ENCODE measurements at regions not wholly inside any gene's neighbourhood (a gene's known extent, or its start where the extent isn't known, plus 50 kb on each side); places are given as distances from the start of the nearest gene placed in this dataset.

DNA sequence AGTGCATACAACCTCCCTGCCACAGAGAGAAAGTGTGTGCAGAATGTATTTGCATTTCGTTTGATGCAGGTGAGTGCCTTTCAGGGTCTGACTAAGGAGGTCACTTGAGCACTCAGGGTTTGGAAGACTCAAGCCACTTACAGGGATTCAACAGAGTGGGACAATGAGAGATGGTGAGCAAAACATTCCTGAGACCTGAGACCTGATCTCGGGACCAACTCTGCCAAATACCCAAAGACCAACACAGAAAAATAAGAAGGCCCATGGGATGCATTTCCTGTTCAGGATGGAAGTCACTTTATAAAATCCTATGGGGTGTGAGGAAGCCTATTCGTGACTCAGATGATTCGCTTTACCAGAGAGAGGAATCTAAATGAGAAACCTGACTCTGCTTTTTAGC lies 65.2 kb upstream of the LARGE1 start:
- FAIRE-seq, result no peak
- TF ChIP-seq MAX (IDR thresholded peaks at IDR 0.05) (no peak), ZNF302 (CRISPR knock-in tag; IDR thresholded peaks at IDR 0.05) (no peak), SREBF2 (IDR thresholded peaks at IDR 0.05) (no peak), POLR2AphosphoS2 (conservative IDR thresholded peaks at IDR 0.05; ENCODE audit: low read length) (no peak), RAD21 (conservative IDR thresholded peaks at IDR 0.05 in 1 of 2, IDR thresholded peaks at IDR 0.05 in 1 of 2) (no peak), JUNB (IDR thresholded peaks at IDR 0.05) (no peak), EHF (CRISPR knock-in tag; IDR thresholded peaks at IDR 0.05) (no peak), CEBPB (IDR thresholded peaks at IDR 0.05) (no peak), CTCF (IDR thresholded peaks at IDR 0.05) (no peak), KDM1A (IDR thresholded peaks at IDR 0.05; ENCODE audit: low read depth) (no peak), E2F6 (IDR thresholded peaks at IDR 0.05; ENCODE audit: borderline replicate concordance, low read depth) (no peak), REST (IDR thresholded peaks at IDR 0.05) (no peak), HDAC2 (IDR thresholded peaks at IDR 0.05) (no peak), JUN (IDR thresholded peaks at IDR 0.05) (no peak), BHLHE40 (IDR thresholded peaks at IDR 0.05; ENCODE audit: low read depth, low read length) (no peak), HOXB13 (CRISPR knock-in tag; IDR thresholded peaks at IDR 0.05; ENCODE audit: low read depth) (no peak), EHMT2 (IDR thresholded peaks at IDR 0.05; ENCODE audit: low read depth) (no peak), FOSL2 (IDR thresholded peaks at IDR 0.05) (no peak), FOSL2 (CRISPR knock-in tag; IDR thresholded peaks at IDR 0.05) (no peak)
- TF ChIP-seq, protein P1, sequence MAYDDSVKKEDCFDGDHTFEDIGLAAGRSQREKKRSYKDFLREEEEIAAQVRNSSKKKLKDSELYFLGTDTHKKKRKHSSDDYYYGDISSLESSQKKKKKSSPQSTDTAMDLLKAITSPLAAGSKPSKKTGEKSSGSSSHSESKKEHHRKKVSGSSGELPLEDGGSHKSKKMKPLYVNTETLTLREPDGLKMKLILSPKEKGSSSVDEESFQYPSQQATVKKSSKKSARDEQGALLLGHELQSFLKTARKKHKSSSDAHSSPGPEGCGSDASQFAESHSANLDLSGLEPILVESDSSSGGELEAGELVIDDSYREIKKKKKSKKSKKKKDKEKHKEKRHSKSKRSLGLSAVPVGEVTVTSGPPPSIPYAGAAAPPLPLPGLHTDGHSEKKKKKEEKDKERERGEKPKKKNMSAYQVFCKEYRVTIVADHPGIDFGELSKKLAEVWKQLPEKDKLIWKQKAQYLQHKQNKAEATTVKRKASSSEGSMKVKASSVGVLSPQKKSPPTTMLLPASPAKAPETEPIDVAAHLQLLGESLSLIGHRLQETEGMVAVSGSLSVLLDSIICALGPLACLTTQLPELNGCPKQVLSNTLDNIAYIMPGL (CRISPR knock-in tag; IDR thresholded peaks at IDR 0.05; ENCODE audit: borderline replicate concordance), result no peak
- TF ChIP-seq, protein P2, sequence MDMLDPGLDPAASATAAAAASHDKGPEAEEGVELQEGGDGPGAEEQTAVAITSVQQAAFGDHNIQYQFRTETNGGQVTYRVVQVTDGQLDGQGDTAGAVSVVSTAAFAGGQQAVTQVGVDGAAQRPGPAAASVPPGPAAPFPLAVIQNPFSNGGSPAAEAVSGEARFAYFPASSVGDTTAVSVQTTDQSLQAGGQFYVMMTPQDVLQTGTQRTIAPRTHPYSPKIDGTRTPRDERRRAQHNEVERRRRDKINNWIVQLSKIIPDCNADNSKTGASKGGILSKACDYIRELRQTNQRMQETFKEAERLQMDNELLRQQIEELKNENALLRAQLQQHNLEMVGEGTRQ (IDR thresholded peaks at IDR 0.05), result no peak
- no peak for ATAC-seq
- no peak for DNase-seq (ENCODE audit: low read depth in 1 of 2, low spot score in 1 of 2)
- Histone ChIP-seq H3K4me3 (no peak overlapping the region), H3K27ac (no peak overlapping the region), H3K9me3 (no peaks in the 10 kb centered on the region), H3K4me1 (no peaks in the 10 kb centered on the region), H3K4me2 (no peak overlapping the region)
- ChIA-PET POLR2A (no interaction called here), CTCF (no interaction called here)
- WGBS (ENCODE audit: missing lambda C conversion rate), result 2% methylated on average over 4 of the region's 4 CpGs
